ENCODE measurements at regions not wholly inside any gene's neighbourhood (a gene's known extent, or its start where the extent isn't known, plus 50 kb on each side); places are given as distances from the start of the nearest gene placed in this dataset.
"Not testable (repeated sequence)": the region's sequence is repeated elsewhere in the genome, so short reads cannot be mapped to it uniquely, and the experiment has no call there.

- peak; percentile 95 for DNase-seq
These were observed 448.0 kb downstream of the KCNT2 start for GRCh38 chr1:196160066-196160795.

DNA sequence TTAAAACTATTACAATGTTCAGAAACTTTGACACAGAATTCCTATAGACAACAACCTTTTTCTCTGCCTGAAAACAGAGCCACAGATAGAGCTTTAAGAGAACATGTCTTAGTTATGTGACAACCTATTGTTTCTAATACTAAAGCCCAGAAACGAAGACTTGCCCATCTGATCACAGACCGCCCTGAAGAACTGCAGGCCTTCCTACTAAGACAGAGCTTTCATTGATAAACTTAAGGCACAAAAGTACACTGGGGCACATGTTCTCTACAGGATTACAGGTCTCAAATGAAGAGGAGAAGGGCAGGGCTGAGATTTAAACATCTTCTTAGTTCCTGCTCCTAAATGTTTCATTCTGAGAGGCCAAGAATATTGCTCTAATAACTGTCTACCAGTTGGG is 452.7 kb downstream of the KCNT2 start:
- no peak for DNase-seq

DNA sequence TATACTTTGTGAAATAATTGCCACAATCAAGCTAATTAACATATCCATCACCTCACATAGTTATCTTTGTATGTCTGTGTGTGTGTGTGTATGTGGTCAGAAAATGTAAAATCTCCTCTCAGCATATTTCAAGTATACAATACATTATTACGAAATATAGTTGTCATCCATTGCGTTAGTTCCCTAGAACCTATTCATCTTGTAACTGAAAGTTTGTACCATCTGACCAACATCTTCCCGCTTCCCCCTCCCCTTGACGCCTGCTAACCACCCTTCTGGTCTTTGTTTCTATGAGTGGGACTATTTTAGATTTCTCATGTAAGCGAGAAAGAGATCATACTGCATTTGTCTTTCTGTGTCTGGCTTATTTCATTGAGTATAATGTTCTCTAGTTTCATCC is 455.3 kb downstream of the KCNT2 start:
- no peak for DNase-seq

- no peak for DNase-seq
These were observed 456.2 kb downstream of the KCNT2 start for GRCh38 chr1:196152086-196152485.

DNA sequence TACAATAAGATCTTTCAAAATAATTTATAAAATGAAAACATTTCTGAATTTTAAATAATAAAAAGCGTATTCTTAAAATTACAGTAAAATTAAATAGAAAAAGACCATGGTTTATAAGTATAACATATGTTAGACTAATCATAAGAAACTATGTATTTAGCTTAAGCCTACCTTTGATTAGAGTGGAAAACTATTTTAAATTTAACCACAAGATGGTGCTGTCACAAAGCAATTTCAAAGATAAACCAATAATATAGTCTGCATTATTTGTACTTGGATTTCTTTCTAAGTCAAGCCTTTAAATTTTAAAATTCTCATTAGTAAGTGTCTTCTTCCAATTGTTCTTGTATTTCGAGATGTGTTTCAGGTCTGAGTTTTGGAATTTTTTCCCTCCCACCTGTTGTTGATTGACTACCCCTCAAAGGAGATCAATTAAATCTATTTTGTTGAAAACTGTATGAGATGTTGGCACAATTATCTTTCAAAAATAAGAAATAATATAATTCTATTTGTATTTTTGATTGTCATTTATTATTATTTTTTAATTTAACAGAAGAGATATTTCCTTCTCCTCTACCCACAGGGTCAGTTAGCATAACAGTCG is 459.8 kb downstream of the KCNT2 start:
- no peak for DNase-seq

DNA sequence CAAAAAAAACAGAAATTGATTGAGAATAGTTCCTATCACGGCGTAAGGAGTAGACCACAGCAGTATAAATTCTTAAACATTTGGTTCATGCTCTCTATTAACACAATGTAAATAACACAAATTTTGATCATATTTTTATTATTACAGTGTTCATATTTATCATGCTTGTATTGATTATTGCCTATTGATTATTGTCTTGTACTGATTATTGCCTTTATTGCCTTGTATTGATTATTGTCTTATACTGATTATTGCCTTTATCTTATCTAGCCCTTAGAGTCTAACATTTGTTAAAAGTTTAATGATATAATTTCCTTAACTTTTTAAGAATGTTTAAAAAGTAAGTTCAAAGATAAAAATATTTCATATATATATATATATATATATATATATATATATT is 460.7 kb downstream of the KCNT2 start:
- no peak for DNase-seq

- not testable (repeated sequence) for DNase-seq
These were observed 463.1 kb downstream of the KCNT2 start for GRCh38 chr1:196145151-196145550.

GRCh38 chr1:196144588-196144987 is 463.7 kb downstream of the KCNT2 start:
- no peak for DNase-seq

DNA sequence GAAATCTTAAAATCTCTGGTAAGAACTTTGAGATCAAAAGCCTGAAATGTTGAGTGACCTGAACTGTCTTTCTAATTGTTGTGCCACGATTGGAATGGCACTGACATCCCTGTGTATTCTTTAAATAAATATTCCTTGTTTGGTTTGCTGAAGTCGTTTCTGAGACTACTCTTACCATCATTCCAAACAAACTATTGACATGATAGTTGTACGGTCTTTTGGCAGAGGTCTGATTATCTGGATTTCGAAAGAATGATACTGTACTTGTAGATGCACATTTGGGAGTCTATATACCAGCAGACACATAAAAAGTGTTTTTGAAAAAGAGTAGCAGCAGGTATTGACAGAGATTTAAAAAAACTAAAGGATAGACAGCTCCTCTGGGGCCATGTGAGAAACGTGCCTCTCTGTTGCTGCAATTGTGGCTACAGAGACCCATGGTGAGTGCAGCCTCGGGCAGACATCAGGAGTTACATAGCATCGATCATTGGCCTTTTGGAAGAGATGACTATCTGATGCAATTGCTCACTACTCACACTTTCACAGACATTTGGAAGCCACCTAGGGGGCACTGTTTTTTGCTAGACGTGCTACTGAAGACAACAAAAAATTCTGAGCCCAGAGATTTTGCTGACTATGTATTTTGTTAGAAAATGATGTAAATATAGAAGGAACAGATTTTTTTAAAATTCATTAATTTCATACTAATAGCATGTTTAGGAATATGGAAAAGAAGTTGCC is 464.5 kb downstream of the KCNT2 start:
- no peak for DNase-seq

- no peak for DNase-seq
These were observed 466.1 kb downstream of the KCNT2 start for GRCh38 chr1:196142111-196142640.

DNA sequence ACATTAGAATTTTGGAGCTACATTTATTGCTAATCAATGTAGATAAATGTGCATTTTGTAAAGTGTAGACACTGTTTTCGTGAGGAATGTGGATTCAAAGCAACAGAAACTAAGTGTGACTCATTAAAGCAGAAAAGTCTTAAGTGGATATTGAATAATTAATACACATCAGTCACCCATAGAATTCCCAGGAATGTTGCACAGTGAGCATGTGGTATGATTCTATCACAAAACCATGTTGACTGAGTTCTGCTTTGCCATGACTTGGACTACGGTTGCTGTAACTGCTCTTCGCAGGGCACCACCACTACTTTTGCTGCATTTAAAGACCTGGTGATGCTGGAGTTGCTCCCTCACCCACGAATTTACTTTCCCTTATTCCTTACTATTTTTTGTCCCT is 471.8 kb downstream of the KCNT2 start:
- DNase-seq: no peak

GRCh38 chr1:196131691-196132090 is 476.5 kb downstream of the KCNT2 start:
- no peak for DNase-seq

GRCh38 chr1:196128835-196129234 is 479.4 kb downstream of the KCNT2 start:
- no peak for DNase-seq

GRCh38 chr1:196121181-196121580 is 487.1 kb downstream of the KCNT2 start:
- DNase-seq: no peak

DNA sequence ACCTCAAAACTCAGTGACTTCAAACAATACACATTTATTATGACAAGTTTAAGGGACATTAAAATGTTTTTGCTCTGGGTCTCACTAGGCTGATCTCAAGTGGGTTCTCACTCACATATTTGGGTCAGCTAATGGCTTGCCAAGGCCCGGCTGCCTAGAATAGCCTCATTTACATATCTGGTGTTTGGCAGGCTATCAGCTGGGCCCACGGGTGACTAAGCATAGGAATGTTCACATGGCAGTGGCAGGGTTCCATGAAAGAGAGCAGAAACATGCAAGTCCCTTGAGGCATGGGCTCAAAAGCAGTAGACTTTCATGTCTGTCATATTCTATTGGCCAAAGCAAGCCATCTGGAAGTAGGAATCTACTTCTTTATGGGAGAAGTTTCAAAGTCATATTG is 492.6 kb downstream of the KCNT2 start:
- DNase-seq: peak; percentile 51

- peak; percentile 73 for DNase-seq
These were observed 494.0 kb downstream of the KCNT2 start for GRCh38 chr1:196114193-196114592.

- DNase-seq: not testable (repeated sequence)
These were observed 499.2 kb downstream of the KCNT2 start for GRCh38 chr1:196108990-196109389.

DNA sequence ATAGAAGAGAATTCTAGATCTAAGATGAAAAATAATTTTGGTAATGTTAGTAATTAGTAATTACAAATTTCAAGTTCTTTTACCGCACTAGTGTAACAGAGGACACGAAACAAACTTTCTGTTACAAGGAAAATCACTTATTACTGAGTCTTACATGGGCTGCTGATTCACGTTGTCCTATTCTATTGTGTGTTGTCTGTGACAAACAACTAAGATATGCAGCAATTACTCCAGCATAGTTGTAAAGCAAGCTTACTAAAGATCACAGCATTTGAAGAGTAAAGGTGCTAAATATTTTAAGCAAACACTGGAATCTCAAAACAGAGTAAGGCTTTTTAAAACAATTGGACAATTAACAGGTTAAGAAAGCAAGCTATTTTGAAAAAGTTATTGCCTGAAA is 502.3 kb downstream of the KCNT2 start:
- no peak for DNase-seq

GRCh38 chr1:196102826-196103225 is 505.4 kb downstream of the KCNT2 start:
- DNase-seq: no peak

GRCh38 chr1:196098000-196098399 is 510.2 kb downstream of the KCNT2 start:
- no peak for DNase-seq

DNA sequence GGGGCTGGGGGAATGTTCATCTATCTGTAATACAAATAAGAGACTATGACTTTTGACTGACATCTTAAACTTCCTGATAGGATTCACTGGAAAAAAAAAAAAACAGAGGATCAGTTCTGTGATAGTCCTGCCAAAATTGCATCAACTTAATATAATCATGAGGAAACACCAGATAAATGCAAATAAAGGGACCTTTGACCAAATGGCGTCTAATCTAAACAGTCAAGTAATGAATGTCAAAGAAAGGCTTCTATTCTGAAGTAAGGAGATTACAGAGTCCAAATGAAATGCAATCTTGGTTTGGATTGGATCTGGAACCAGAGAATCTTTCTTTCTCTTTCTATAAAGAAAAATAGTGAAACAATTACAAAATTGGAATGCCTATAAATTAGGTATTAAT is 513.4 kb downstream of the KCNT2 start:
- DNase-seq: no peak

DNA sequence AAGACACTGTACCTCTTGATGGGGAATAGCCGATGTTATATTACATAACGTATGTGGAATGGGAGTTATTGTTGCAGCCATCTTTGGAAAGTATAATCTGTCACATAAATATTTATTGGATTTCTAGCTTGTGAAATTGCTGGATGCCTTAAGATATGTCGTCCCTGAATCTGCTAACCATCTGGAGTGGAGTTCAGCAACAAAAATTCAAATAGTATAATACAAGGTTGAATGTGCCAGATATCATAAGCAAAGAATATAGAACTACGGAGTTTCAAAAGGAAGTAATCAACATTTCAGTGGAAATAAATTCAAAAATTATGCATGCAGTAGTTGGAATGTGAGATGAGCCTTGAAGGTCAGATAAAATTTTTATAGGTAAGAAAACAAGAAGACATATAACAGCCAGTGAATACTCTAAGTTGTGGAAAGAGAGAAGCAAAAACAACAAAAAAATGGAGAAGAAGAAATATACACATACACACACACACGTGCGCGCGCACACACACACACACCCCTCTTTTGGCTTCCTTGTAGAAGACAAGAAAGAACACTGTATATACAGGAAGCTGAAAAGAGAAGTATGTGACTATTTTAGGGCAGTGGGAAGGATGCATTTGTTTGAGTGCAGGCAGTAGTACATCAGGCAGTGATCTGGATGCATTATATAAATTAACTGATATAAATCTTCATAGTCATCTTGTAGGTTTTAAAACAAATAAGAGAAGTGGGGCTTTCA is 516.7 kb downstream of the KCNT2 start:
- no peak for DNase-seq

DNA sequence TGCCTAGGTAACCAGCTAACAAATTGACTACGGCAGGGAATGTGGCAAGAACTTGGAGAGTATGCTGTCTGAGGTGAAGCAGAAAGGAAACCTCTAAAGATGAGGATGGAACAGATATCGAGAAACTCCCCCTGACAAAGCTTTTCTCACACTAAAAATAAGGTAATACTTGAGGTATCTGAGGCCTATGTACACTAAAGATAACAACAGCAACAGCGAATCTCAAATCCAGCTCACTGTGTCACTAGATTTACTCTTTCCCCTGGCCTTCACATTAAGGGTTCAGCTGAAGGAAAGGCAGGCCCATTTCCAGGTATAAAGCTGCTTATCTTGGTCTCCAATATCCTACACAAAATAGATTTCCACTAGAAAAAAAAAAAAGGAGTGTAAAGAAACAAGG is 518.0 kb downstream of the KCNT2 start:
- DNase-seq: no peak
